ENCODE measurements at regions not wholly inside any gene's neighbourhood (a gene's known extent, or its start where the extent isn't known, plus 50 kb on each side); places are given as distances from the start of the nearest gene placed in this dataset.

DNA sequence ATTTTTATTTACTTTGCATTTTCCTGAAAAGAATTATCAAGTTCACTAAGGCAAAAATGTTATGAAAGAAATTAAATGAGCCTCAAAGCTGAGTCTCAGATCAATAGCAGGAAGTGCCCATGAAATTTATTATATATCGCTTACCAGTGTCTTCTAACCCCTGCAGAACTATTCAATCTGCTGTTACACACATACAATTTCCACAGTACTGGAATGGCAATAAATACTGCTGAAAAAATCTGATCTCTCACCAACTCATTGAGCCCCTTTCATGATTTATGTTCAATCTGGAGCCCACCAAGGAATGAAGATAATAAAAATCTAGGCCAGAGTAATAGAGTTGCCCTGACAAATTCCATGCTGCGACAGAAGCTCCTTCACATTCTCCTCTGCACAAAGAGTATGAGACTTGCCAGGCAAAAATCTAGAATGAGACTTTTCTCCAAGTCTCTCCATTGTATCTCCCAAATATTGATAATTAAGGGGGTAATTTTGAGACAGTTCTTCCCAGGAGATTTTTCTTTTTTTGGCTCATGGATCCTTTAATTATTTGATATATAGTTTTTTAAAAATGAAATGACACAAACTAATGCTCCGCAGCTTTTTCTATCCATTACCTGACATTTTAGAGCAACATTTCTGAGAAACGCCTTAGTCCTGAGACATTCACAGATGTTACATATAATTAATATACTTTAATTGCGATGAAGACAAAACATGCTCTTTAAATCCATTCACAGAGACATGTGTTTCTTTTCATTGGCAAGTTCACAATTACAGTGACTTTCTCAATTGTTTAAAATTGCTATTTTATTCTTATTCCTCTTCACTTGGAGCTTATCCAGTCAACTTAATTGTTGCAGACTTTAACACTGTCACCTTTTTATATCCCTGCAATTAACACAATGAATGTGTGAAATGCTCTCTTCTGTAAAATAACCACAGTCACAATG, 1020.4 kb downstream of the CBLN2 start:
- DNase-seq (ENCODE audit: low read depth) = no peak
- no peak overlapping the region for H3K4me3 ChIP-seq (ENCODE audit: low read depth, low read length)
- TF ChIP-seq, protein P1, sequence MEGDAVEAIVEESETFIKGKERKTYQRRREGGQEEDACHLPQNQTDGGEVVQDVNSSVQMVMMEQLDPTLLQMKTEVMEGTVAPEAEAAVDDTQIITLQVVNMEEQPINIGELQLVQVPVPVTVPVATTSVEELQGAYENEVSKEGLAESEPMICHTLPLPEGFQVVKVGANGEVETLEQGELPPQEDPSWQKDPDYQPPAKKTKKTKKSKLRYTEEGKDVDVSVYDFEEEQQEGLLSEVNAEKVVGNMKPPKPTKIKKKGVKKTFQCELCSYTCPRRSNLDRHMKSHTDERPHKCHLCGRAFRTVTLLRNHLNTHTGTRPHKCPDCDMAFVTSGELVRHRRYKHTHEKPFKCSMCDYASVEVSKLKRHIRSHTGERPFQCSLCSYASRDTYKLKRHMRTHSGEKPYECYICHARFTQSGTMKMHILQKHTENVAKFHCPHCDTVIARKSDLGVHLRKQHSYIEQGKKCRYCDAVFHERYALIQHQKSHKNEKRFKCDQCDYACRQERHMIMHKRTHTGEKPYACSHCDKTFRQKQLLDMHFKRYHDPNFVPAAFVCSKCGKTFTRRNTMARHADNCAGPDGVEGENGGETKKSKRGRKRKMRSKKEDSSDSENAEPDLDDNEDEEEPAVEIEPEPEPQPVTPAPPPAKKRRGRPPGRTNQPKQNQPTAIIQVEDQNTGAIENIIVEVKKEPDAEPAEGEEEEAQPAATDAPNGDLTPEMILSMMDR (IDR thresholded peaks at IDR 0.05; ENCODE audit: insufficient read depth, low read depth, low read length, missing control alignments) = no peak

DNA sequence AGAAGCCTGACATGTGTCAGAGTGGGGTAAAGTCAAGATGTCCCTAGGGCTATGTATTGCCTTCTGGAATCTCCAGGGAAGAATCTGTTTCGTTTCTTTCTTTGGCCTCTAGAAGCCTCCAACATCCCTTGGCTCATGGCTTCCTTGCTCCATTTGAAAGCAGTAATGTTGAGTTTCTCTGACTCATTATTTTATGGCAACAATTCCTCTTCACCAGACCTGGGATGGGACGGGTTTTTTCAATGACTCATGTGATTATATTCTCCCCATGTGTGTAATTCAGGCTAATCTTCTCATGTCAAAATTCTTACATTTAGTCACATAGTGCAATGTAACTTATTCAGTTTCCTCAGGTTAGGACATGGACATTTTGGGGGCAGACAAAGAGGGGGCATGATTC, 1038.6 kb downstream of the CBLN2 start:
- no peak overlapping the region for H3K4me3 ChIP-seq (ENCODE audit: low read depth, low read length)
- DNase-seq (ENCODE audit: low read depth) = no peak
- TF ChIP-seq, protein P1 (IDR thresholded peaks at IDR 0.05; ENCODE audit: insufficient read depth, low read depth, low read length, missing control alignments) = no peak

DNA sequence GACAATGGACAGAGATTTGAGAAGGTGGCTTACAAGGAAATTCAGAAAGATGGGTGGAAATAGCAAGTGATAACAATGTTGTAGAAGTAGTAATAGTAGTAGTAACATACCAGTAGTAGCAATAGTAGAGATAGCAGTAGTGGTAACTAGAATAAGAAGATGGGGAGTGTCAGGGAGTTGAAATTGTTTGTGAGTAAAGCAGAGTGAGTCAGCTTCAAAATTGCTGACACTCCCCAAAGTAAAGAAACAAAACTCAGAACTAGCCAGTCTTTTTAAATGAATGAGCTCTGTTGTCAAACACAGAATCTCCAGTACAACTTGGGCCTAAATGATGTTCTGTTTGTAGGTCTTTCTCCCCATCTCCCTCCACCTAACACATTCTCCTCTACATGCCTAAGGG, 1040.9 kb downstream of the CBLN2 start:
- H3K4me3 ChIP-seq (ENCODE audit: low read depth, low read length) = no peak overlapping the region

DNA sequence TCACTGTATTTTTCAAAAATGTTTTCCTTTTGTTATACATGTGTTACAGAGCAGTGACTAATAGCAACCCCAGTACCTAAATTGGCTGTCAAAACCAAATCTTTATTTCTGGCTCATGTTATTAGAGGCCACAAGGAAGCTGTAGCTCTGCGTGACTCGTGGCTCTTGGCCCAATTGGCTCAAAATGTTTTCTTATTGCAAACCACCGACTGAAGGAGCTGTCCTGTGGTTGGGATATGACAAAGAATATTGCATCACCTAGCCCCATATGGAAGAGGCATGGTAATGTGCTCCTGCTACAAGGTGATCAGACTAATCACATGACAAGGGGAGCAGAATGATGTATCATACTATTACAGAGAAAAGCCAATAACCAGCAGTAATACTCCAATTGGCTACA, 1058.5 kb downstream of the CBLN2 start:
- H3K4me3 ChIP-seq (ENCODE audit: low read depth, low read length) = no peak overlapping the region
- DNase-seq (ENCODE audit: low read depth) = no peak
- TF ChIP-seq, protein P1 (IDR thresholded peaks at IDR 0.05; ENCODE audit: insufficient read depth, low read depth, low read length, missing control alignments) = no peak

More for the DNA sequence above, 1040.9 kb downstream of the CBLN2 start:
- DNase-seq (ENCODE audit: low read depth) = no peak
- TF ChIP-seq, protein P1 (IDR thresholded peaks at IDR 0.05; ENCODE audit: insufficient read depth, low read depth, low read length, missing control alignments) = no peak

DNA sequence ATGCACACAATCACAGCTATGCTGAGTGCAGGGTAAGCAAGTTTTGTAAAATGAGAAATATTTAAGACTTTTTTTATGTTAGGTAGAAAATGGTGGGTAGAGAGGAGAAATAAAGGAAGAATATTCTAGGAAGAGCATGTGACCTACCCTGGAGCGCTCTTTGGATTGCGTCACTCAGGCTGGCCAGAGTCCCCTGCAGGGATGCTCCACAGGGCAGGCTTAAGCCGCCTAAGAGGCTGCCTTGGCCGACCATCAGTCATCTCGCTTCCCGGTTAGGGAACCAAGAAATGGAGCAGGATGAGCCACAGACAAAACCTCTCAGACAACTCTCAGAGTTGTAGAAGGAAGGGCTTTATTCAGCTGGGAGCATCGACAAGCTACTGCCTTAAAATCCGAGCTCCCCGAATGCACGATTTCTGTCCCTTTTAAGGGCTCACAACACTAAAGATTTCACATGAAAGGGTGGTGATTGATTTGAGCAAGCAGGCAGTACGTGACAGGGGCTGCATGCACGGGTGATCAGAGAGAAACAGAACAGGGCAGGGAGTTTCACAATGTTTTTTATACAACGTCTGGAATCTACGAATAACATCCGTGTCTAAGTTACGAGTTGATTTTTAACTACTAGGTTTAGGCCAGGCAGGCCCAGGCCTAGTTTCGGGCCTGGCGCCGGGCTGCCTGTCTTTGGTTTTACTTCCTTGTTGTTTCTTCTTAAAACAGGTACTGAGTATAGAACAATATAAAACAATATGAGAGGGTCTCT, 1072.0 kb downstream of the CBLN2 start:
- TF ChIP-seq, protein P1 (IDR thresholded peaks at IDR 0.05; ENCODE audit: insufficient read depth, low read depth, low read length, missing control alignments) = no peak
- no peak for DNase-seq (ENCODE audit: low read depth)

DNA sequence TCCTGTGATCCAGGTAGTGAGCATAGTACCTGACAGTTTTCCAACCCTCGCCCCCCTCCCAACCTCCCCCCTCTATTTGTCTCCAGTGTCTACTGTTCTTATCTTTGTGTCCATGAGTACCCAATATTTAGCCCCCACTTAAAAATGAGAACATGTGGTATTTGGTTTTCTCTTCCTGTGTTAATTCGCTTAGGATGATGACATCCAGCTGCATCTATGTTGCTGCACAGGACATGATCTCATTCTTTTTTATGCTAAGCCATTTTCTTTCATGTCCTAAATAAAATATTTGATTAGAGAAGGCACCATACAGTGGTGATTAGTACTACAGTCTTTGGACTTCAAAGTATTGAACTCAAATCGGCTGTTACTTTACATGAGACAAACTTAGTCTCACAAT, 1087.9 kb downstream of the CBLN2 start:
- TF ChIP-seq, protein P1 (IDR thresholded peaks at IDR 0.05; ENCODE audit: insufficient read depth, low read depth, low read length, missing control alignments) = no peak
- no peak overlapping the region for H3K4me3 ChIP-seq (ENCODE audit: low read depth, low read length)
- no peak for DNase-seq (ENCODE audit: low read depth)

More for the DNA sequence above, 1072.0 kb downstream of the CBLN2 start:
- H3K4me3 ChIP-seq (ENCODE audit: low read depth, low read length) = no peak overlapping the region

Data from GM12865 (cell line).